ENCODE measurements at regions not wholly inside any gene's neighbourhood (a gene's known extent, or its start where the extent isn't known, plus 50 kb on each side); places are given as distances from the start of the nearest gene placed in this dataset.

- H3K27ac ChIP-seq (ENCODE audit: insufficient read depth, low read depth, low read length) = no peak overlapping the region
- intact Hi-C loops (cut with micrococcal nuclease) (no loop called here), dilution Hi-C loops (cut with MboI; ENCODE audit: extremely low pct_ligation_motif_present, low sequenced_read_pairs) (no loop called here)
- no peak overlapping the region for H3K9ac ChIP-seq (replicated peaks; ENCODE audit: extremely low read depth, insufficient read depth, low read length)
- FAIRE-seq (no peak), DNase-seq (ENCODE audit: low read depth, low spot score) (no peak)
- H3K36me3 ChIP-seq (ENCODE audit: control insufficient read depth in 2 of 2, extremely low read depth in 1 of 2, insufficient read depth in 2 of 2, low read length in 2 of 2) = no peaks in the 10 kb centered on the region
- ChIA-PET CTCF (no interaction called here), POLR2A (no interaction called here)
- H3K4me1 ChIP-seq (ENCODE audit: control insufficient read depth, extremely low read depth, insufficient read depth, low read length) = peaks cover 19% of the 10 kb centered on the region
- no TSS peak for BruUV-seq (replicated peaks)
- no peak overlapping the region for H2AFZ ChIP-seq (ENCODE audit: low read depth, low read length)
- H3K9me3 ChIP-seq (replicated peaks; ENCODE audit: control insufficient read depth, insufficient read depth, low read length) = no peaks in the 10 kb centered on the region
- H3K9me1 ChIP-seq (replicated peaks; ENCODE audit: control insufficient read depth, extremely low read depth, insufficient read depth, low read length) = no peaks in the 10 kb centered on the region
- H4K20me1 ChIP-seq (replicated peaks; ENCODE audit: control insufficient read depth, extremely low read depth, insufficient read depth, low read length) = no peaks in the 10 kb centered on the region
- no peak overlapping the region for H3K4me2 ChIP-seq (ENCODE audit: insufficient read depth, low read length)
- H3K27me3 ChIP-seq (ENCODE audit: control insufficient read depth in 2 of 2, insufficient read depth in 2 of 2, low read length in 2 of 2) = no peaks in the 10 kb centered on the region
- no peak overlapping the region for H3K4me3 ChIP-seq (replicated peaks in 1 of 3; ENCODE audit: insufficient read depth in 1 of 3, low read depth in 1 of 3, low read length in 3 of 3)
- TF ChIP-seq MAX (IDR thresholded peaks at IDR 0.05; ENCODE audit: insufficient read depth, insufficient read length) (no peak), POLR2AphosphoS5 (IDR thresholded peaks at IDR 0.05; ENCODE audit: insufficient read depth, low read depth, low read length) (no peak), CTCF (IDR thresholded peaks at IDR 0.05; ENCODE audit: extremely low read depth in 1 of 2, insufficient read depth in 1 of 2, low read depth in 1 of 2, low read length in 2 of 2) (no peak), GATA2 (IDR thresholded peaks at IDR 0.05; ENCODE audit: insufficient read depth, insufficient read length, low read depth, low read length) (no peak), EZH2 (IDR thresholded peaks at IDR 0.05; ENCODE audit: borderline replicate concordance, low read depth, low read length, severe bottlenecking) (no peak), MYC (IDR thresholded peaks at IDR 0.05; ENCODE audit: low read depth, low read length) (no peak), FOS (IDR thresholded peaks at IDR 0.05; ENCODE audit: borderline replicate concordance, insufficient read depth, low read length) (no peak), JUN (IDR thresholded peaks at IDR 0.05; ENCODE audit: borderline replicate concordance, insufficient read depth, insufficient read length, low read depth) (no peak), POLR2A (IDR thresholded peaks at IDR 0.05; ENCODE audit: low read depth, low read length) (no peak)
- H3K79me2 ChIP-seq (ENCODE audit: control insufficient read depth, insufficient read depth, low read length) = no peaks in the 10 kb centered on the region
Observed at GRCh38 chr1:157407367-157407766, 144.9 kb downstream of the FCRL5 start.

Measured in endothelial cell of umbilical vein (primary cell).